Parathyroid adenoma (tissue), 2 donors: ENCODE measurements at regions not wholly inside any gene's neighbourhood (a gene's known extent, or its start where the extent isn't known, plus 50 kb on each side); places are given as distances from the start of the nearest gene placed in this dataset.
A peak's percentile ranks its signal among the peaks of the same experiment; 100 is the strongest.

Experiments used
- H2AFZ ChIP-seq: fragments of 300-600 bp; sonication (generic); one replicate; pipeline ENCODE4 v1.7.0; 2017; ENCODE audit warnings: antibody characterized with exemption, mild to moderate bottlenecking
- H3K27ac ChIP-seq: fragments of 300-600 bp; sonication (generic); one replicate; pipeline ENCODE4 v1.7.0; 2017
- H3K27me3 ChIP-seq: fragments of 300-600 bp; sonication (generic); one replicate; pipeline ENCODE4 v1.7.0; 2017; ENCODE audit warnings: low read length; ENCODE audit not compliant: control insufficient read depth, insufficient read depth
- H3K36me3 ChIP-seq: fragments of 300-600 bp; sonication (generic); one replicate; pipeline ENCODE4 v1.7.0; 2017; ENCODE audit warnings: low read length; ENCODE audit not compliant: control insufficient read depth, insufficient read depth
- H3K4me1 ChIP-seq: fragments of 300-600 bp; sonication (generic); one replicate; pipeline ENCODE4 v1.7.0; 2017; ENCODE audit warnings: control low read depth
- H3K4me2 ChIP-seq: fragments of 300-600 bp; sonication (generic); one replicate; pipeline ENCODE4 v1.7.0; 2017; ENCODE audit warnings: low read length
- H3K4me3 ChIP-seq: fragments of 300-600 bp; sonication (generic); one replicate; pipeline ENCODE4 v1.7.0; 2017; ENCODE audit warnings: low read depth, low read length
- H3K79me2 ChIP-seq: fragments of 300-600 bp; sonication (generic); one replicate; pipeline ENCODE4 v1.7.0; 2017; ENCODE audit warnings: control low read depth
- H3K9ac ChIP-seq: fragments of 300-600 bp; sonication (generic); one replicate; pipeline ENCODE4 v1.7.0; 2017; ENCODE audit warnings: mild to moderate bottlenecking
- H3K9me3 ChIP-seq: fragments of 300-600 bp; sonication (generic); one replicate; pipeline ENCODE4 v1.7.0; 2017; ENCODE audit warnings: low read length; ENCODE audit not compliant: control insufficient read depth
- TF ChIP-seq, protein P1 (sequence below): fragments of 300-600 bp; sonication (generic); IDR thresholded peaks from one replicate; pipeline ENCODE4 v1.7.0; 2017; ENCODE audit warnings: antibody characterized with exemption, mild to moderate bottlenecking
- donor health status: primary hyperparathyroidism.

DNA sequence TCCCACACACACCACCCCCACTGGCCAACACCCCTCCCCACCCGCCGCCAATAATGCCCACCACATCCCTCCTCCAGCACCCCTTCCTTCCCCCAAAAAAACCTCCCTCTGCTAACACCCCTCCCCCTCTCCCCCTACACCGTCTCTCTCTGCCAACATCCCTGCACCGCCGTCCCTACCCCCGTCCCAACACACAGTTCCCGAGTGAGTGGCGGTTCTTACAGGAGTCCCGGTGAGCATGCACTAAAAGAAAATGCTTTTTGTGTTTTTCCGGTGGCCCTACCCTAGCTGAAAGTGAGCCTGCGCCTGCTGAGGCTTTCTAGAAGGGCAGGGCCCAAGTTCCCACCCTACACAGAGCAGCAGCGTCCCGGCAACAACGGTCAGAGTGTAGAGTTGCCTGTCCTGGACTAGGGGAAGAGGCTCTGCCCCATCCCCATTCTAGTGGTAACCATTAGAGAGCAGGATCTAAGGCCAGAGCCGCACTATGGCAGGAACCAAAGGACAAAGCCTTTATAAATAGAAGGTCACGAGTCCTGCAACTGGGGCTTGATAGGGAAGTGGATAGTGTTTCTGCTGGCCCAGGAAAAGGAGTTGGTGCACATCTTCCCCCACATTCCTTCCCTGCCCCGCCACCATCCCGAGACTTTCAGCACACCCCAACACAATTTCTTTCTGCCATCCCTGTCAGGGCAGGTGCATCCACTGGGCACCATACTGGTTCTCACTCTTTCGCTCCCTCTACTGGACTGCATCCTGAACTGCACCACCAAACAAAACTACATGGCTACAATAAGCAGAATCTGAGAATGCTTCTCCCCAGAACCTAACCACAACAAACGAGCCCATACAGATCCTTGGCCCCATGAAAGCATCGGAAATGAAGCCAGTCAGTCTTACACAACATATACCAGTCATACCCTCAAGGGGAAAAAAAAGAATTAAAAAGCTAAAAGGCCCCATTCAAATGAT is 78.1 kb upstream of the PAGE3 start:
- H3K4me1 ChIP-seq = no peaks in the 10 kb centered on the region
- H3K9ac ChIP-seq = no peak overlapping the region
- peak overlapping the region; percentile 22 for H2AFZ ChIP-seq
- no peaks in the 10 kb centered on the region for H3K79me2 ChIP-seq
- H3K4me3 ChIP-seq = no peak overlapping the region
- no peaks in the 10 kb centered on the region for H3K9me3 ChIP-seq
- no peaks in the 10 kb centered on the region for H3K27me3 ChIP-seq
- no peak overlapping the region for H3K4me2 ChIP-seq
- TF ChIP-seq, protein P1, sequence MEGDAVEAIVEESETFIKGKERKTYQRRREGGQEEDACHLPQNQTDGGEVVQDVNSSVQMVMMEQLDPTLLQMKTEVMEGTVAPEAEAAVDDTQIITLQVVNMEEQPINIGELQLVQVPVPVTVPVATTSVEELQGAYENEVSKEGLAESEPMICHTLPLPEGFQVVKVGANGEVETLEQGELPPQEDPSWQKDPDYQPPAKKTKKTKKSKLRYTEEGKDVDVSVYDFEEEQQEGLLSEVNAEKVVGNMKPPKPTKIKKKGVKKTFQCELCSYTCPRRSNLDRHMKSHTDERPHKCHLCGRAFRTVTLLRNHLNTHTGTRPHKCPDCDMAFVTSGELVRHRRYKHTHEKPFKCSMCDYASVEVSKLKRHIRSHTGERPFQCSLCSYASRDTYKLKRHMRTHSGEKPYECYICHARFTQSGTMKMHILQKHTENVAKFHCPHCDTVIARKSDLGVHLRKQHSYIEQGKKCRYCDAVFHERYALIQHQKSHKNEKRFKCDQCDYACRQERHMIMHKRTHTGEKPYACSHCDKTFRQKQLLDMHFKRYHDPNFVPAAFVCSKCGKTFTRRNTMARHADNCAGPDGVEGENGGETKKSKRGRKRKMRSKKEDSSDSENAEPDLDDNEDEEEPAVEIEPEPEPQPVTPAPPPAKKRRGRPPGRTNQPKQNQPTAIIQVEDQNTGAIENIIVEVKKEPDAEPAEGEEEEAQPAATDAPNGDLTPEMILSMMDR = peak; percentile 54
- no peak overlapping the region for H3K27ac ChIP-seq
- H3K36me3 ChIP-seq = no peaks in the 10 kb centered on the region

GRCh38 chrX:55356609-55357008 is 91.9 kb upstream of the PAGE3 start:
- no peaks in the 10 kb centered on the region for H3K9me3 ChIP-seq
- H3K9ac ChIP-seq = no peak overlapping the region
- no peak overlapping the region for H3K27ac ChIP-seq
- H3K4me1 ChIP-seq = no peaks in the 10 kb centered on the region
- TF ChIP-seq, protein P1 = no peak
- no peak overlapping the region for H3K4me2 ChIP-seq
- no peaks in the 10 kb centered on the region for H3K36me3 ChIP-seq
- H3K79me2 ChIP-seq = no peaks in the 10 kb centered on the region
- H3K27me3 ChIP-seq = no peaks in the 10 kb centered on the region
- H3K4me3 ChIP-seq = no peak overlapping the region
- H2AFZ ChIP-seq = no peak overlapping the region

- H3K4me1 ChIP-seq = no peaks in the 10 kb centered on the region
- no peak overlapping the region for H3K27ac ChIP-seq
- H3K36me3 ChIP-seq = no peaks in the 10 kb centered on the region
- no peak overlapping the region for H2AFZ ChIP-seq
- no peak overlapping the region for H3K4me2 ChIP-seq
- no peaks in the 10 kb centered on the region for H3K79me2 ChIP-seq
- no peaks in the 10 kb centered on the region for H3K27me3 ChIP-seq
- TF ChIP-seq, protein P1 = no peak
- no peaks in the 10 kb centered on the region for H3K9me3 ChIP-seq
- H3K4me3 ChIP-seq = no peak overlapping the region
- H3K9ac ChIP-seq = no peak overlapping the region
Measured at GRCh38 chrX:55357236-55357635, 92.5 kb upstream of the PAGE3 start.

GRCh38 chrX:55379396-55379795 is 72.5 kb upstream of the MAGEH1 start:
- Histone ChIP-seq H3K4me3 (no peak overlapping the region), H3K4me2 (no peak overlapping the region), H3K79me2 (no peaks in the 10 kb centered on the region)

More at GRCh38 chrX:55379396-55379795, 72.5 kb upstream of the MAGEH1 start:
- H3K27me3 ChIP-seq = no peaks in the 10 kb centered on the region
- H3K36me3 ChIP-seq = no peaks in the 10 kb centered on the region
- no peaks in the 10 kb centered on the region for H3K4me1 ChIP-seq
- H3K9me3 ChIP-seq = no peaks in the 10 kb centered on the region
- H3K27ac ChIP-seq = no peak overlapping the region
- no peak overlapping the region for H2AFZ ChIP-seq
- TF ChIP-seq, protein P1 = no peak
- H3K9ac ChIP-seq = no peak overlapping the region
